H1 (cell line): ENCODE measurements at regions not wholly inside any gene's neighbourhood (a gene's known extent, or its start where the extent isn't known, plus 50 kb on each side); places are given as distances from the start of the nearest gene placed in this dataset.

Experiments
- CEBPB ChIP-seq: IDR thresholded peaks from 2 replicates; pipeline ENCODE4 v1.6.1; 2012; ENCODE audit warnings: low read depth, low read length
- EP300 ChIP-seq, 2 experiments: IDR thresholded peaks; 1 replicate in 1 of 2; 2 replicates in 1 of 2; pipeline ENCODE4 v1.6.1; 2011 to 2012; ENCODE audit warnings: low read depth in 2 of 2, low read length in 2 of 2, mild to moderate bottlenecking in 2 of 2, borderline replicate concordance in 1 of 2, inconsistent platforms in 1 of 2, moderate library complexity in 1 of 2
- EZH2 ChIP-seq: fragments of 200-600 bp; sonication (generic); IDR thresholded peaks from 2 replicates; pipeline ENCODE4 v1.7.1; 2012; ENCODE audit warnings: low read depth, mild to moderate bottlenecking, moderate library complexity, low read length, inconsistent platforms; ENCODE audit not compliant: severe bottlenecking
- GABPA ChIP-seq: IDR thresholded peaks from 2 replicates; pipeline ENCODE4 v1.6.1; 2011; ENCODE audit warnings: mild to moderate bottlenecking, low read length, moderate library complexity, borderline replicate concordance; ENCODE audit not compliant: insufficient read depth
- HDAC6 ChIP-seq: IDR thresholded peaks from one replicate; pipeline ENCODE4 v1.7.1; 2012; ENCODE audit warnings: low read depth, mild to moderate bottlenecking, inconsistent platforms, low read length, moderate library complexity
- POLR2A ChIP-seq, 2 experiments: IDR thresholded peaks; 1 replicate in 1 of 2; 2 replicates in 1 of 2; pipeline ENCODE4 v1.6.1; 2011; ENCODE audit warnings: low read depth in 2 of 2, low read length in 2 of 2, mild to moderate bottlenecking in 2 of 2; ENCODE audit errors: control extremely low read depth in 1 of 2
- POLR2AphosphoS5 ChIP-seq: IDR thresholded peaks from 2 replicates; pipeline ENCODE4 v1.6.1; 2011; ENCODE audit warnings: low read depth, low read length
- RFX5 ChIP-seq: IDR thresholded peaks from 2 replicates; pipeline ENCODE4 v1.6.1; 2011; ENCODE audit warnings: low read depth, low read length, improper control_type of control experiment, borderline replicate concordance
- SP1 ChIP-seq: IDR thresholded peaks from 2 replicates; pipeline ENCODE4 v1.6.1; 2011; ENCODE audit warnings: low read depth, low read length
- TAF1 ChIP-seq: IDR thresholded peaks from 2 replicates; pipeline ENCODE4 v1.6.1; 2011; ENCODE audit warnings: mild to moderate bottlenecking, low read depth, low read length
- TF ChIP-seq, protein P1 (sequence below), 3 experiments: IDR thresholded peaks; 1 replicate in 2 of 3; 2 replicates in 1 of 3; pipeline versions ENCODE4 v1.5.1 to v1.6.1; 2011; ENCODE audit warnings: low read length in 3 of 3, mild to moderate bottlenecking in 3 of 3, inconsistent platforms in 2 of 3, low read depth in 1 of 3, moderate library complexity in 1 of 3; ENCODE audit not compliant: insufficient read depth in 1 of 3; ENCODE audit errors: control extremely low read depth in 1 of 3
- TF ChIP-seq, protein P2 (sequence below): IDR thresholded peaks from 2 replicates; pipeline ENCODE4 v1.6.1; 2012; ENCODE audit warnings: inconsistent platforms

DNA sequence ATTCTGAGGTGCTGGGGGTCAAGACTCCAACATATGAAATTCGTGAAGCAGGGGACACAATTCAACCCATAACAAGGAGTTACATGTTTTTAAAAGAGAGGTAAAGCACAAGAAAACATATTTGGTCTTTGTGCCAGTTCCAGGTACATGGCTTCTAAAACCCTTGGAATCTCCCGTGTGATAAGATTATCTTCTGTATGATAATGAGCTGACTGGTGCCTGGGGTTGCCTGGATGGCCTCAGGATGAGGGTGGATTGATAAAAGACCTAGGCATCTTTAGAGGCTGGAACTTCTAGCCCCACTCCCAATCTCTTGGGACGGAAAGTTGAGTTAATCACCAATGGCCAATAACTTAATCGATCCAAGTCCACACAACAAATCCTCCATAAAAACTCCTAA is 87.0 kb downstream of the FAM217A start:
- TF ChIP-seq EP300 (IDR thresholded peaks at IDR 0.05; ENCODE audit: borderline replicate concordance in 1 of 2, low read depth in 2 of 2, low read length in 2 of 2): no peak
- no peak for TF ChIP-seq EZH2
- no peak for TF ChIP-seq GABPA
- TF ChIP-seq POLR2AphosphoS5: no peak
- TF ChIP-seq, protein P1, sequence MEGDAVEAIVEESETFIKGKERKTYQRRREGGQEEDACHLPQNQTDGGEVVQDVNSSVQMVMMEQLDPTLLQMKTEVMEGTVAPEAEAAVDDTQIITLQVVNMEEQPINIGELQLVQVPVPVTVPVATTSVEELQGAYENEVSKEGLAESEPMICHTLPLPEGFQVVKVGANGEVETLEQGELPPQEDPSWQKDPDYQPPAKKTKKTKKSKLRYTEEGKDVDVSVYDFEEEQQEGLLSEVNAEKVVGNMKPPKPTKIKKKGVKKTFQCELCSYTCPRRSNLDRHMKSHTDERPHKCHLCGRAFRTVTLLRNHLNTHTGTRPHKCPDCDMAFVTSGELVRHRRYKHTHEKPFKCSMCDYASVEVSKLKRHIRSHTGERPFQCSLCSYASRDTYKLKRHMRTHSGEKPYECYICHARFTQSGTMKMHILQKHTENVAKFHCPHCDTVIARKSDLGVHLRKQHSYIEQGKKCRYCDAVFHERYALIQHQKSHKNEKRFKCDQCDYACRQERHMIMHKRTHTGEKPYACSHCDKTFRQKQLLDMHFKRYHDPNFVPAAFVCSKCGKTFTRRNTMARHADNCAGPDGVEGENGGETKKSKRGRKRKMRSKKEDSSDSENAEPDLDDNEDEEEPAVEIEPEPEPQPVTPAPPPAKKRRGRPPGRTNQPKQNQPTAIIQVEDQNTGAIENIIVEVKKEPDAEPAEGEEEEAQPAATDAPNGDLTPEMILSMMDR (IDR thresholded peaks at IDR 0.05; ENCODE audit: control extremely low read depth in 1 of 3, insufficient read depth in 1 of 3, low read depth in 1 of 3, low read length in 3 of 3): no peak
- no peak for TF ChIP-seq SP1
- TF ChIP-seq, protein P2, sequence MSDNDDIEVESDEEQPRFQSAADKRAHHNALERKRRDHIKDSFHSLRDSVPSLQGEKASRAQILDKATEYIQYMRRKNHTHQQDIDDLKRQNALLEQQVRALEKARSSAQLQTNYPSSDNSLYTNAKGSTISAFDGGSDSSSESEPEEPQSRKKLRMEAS: no peak
- TF ChIP-seq RFX5: no peak
- no peak for TF ChIP-seq CEBPB
- TF ChIP-seq HDAC6: no peak
- no peak for TF ChIP-seq TAF1
- TF ChIP-seq POLR2A (IDR thresholded peaks at IDR 0.05; ENCODE audit: control extremely low read depth in 1 of 2, low read depth in 2 of 2, low read length in 2 of 2): no peak
